Islet precursor cell (in vitro differentiated cells): ENCODE measurements at regions not wholly inside any gene's neighbourhood (a gene's known extent, or its start where the extent isn't known, plus 50 kb on each side); places are given as distances from the start of the nearest gene placed in this dataset.
"Not testable (repeated sequence)": the region's sequence is repeated elsewhere in the genome, so short reads cannot be mapped to it uniquely, and the experiment has no call there.

ENCODE experiments used
- DNase-seq: peaks from one replicate; pipeline ENCODE4 v3.0.0-alpha.2; 2018

DNA sequence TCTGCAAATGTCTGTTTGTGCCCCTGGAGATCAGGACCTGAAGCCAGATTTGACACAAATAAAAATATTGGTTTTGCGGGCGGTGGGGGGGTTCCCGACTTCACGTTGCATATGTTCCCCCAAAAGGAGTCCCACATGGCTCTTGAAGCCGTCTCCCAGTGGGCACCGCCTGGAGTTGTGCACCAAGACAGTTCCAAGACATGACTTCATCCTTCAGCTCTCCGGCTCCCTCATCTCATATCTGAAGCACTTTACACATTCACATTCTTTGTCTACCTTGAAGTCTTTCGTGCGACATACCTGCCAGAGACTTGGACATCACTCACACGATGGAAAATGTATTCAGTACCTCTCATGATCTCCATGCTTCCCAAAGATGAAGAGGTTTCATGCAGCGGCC is 362.8 kb upstream of the FOXK1 start:
- DNase-seq, result no peak

DNA sequence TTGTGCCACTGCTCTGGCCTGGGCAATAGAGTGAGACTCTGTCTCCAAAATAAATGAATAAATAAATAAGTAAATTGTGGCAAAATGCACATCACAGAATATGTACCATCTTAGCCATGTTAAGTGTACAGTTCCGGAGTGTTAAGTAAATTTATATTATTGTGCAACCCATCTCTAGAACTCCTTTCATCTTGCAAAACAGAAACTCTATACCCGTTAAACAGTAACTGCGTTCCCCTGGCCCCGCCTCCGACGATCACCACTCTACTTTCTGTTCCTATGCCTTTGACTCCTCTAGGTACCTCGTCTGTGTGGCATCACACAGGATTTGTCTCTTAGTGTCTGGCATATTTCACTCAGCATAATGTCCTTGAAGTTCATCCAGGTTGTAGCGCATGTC is 356.4 kb upstream of the FOXK1 start:
- DNase-seq, result no peak

DNA sequence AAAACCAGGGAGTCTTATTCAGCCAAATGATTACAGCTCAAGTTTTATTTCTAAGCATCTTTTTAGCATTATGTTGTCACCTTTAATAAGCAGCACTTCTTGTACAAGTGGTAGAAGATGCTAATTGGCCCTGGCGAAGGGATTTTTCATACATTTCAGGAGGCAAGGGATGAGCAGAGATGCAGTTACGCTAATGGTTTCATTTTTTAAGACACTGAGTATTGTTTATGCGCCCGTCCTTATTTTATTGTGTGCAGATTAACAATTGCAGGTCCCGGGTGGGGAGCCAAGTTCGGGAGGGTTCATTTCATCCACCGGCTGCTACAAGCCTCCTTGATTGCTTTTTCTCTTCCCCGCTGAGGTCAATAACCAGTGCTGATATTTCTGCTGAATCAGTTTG is 350.4 kb upstream of the FOXK1 start:
- no peak for DNase-seq

DNA sequence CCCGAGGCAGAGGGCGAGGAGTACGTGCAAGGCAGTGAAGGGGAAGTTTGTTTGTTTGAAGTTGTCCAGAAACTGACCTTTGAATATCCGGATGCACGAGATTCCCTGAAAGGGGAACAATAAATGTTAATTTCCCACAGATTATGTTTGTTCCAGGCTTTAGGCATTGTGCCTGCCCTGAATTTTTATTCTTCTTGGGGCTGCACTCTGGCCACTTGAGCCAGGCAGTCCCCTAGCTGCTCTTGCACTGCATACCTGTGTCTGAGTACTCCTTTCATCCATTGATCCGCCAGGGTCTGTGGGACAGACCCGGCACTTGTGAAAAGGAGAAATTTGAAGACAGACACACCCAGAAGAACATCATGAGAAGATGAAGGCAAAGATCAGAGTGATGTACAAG is 343.5 kb upstream of the FOXK1 start:
- DNase-seq, result no peak

DNA sequence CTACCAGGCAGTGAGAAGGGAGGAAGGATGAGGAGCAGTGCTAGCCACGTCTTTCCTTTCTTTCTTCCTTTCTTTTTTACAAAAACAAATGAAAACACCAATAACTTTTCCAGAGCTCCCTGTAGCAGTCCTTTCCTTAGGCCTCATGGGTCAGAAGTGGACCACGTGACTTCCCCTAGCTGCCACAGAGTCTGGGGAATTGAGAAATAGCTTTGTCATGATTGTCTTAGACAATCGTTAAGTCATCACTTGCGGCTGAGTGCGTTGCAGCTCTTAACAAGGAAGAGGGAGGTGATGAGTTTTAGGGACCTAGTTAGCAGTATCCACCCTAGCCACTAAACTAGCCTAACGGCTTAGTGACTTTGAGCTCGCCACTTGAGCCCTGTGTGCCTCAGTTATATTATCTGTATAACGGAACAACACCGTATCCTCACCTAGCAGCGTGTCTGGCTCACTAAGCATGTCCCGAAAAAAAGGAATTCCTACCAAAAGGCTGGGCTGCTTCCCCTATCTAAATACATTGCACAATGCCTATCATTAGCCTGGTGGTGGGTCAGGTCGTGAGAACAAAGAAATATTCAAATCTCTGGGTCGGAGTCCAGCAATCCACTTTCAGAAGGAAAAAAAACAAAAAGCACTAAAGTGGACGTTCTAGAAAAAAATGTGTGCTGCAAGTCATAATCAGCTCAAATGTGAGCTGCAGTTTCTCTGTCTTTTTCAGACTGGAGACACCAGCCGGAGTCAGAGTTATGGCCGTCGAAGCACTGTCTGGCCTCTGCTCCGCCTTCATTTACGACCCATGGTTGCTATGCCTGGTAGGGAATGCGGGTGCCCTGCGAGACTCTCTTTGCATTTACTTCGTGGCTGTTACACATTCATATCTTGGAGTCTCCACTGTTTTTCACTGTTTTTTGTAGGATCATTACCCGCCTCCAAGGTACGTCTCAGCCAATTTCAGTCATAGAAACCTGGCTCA is 338.5 kb upstream of the FOXK1 start:
- DNase-seq, result no peak

DNA sequence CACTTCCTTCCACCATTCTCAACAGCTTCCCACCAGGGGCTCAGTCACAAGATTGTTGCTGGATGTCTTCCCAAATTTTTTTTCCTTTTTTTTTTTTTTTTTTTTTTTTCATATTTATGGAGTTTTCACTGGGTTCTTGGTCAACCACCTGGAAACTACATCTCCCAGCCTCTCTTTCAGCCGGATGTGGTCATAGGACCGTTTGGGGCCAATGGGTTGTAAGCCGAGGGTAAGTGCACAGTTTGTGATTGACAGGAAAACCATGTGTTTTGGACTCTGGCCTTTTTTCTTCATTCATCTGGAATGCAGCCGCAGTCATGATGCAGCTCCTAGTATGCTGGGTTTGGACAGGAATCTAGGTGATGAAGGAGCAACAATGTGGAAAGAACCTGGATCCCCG is 337.1 kb upstream of the FOXK1 start:
- DNase-seq, result no peak

DNA sequence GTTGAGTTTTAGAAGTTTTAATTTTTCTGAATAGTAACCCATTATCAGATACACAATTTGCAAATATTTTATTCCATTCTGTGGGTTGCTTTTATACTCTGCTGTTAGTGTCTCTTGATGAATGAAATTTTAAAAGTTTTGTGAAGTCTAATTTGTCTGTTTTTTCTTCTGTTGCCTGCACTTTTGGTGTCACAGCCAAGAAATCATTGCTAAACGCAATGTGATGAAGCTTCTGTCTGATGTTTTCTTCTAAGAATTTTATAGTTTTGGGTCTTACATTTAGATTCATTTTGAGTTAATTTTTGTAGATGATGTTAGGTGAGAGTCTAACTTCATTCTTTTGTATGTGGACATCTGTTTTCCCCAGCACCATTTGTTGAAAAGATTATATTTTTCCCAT is 330.0 kb upstream of the FOXK1 start:
- DNase-seq, result no peak

DNA sequence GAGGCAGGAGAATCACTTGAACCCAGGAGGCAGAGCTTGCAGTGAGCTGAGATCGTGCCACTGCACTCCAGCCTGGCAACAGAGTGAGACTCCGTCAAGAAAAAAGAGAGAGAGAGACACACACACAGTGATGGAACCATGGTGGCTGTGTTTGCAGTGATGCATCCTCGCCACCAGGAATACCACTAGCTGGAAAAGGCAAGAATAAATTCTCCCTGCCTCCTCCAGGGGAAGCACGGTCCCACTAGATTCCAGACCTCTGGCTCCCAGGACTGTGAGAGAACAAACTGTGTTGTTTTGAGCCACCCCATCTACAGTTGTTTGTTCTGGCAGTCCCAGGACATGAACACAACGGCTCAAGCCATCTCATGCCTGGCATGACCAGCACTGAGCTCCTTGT is 320.3 kb upstream of the FOXK1 start:
- no peak for DNase-seq

DNA sequence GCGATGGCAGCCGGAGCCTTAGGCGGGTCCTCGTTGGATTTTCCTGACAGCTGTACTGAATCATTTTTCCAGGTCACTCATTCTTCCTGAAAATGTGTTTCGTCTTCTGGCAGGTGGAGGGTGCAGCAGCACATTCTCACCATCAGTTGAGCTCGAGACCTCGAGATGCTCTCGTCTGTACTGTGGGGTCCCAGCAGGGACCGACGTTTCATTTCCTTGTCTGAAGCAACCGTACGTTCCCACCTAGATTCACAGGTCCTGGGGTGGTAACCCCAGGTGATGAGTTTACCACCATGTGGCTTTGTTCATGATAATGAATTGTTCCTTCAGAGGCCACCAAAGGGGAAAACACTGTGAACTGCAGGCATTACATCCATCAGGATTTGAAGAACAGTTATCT is 298.5 kb upstream of the FOXK1 start:
- DNase-seq, result peak; percentile 34

DNA sequence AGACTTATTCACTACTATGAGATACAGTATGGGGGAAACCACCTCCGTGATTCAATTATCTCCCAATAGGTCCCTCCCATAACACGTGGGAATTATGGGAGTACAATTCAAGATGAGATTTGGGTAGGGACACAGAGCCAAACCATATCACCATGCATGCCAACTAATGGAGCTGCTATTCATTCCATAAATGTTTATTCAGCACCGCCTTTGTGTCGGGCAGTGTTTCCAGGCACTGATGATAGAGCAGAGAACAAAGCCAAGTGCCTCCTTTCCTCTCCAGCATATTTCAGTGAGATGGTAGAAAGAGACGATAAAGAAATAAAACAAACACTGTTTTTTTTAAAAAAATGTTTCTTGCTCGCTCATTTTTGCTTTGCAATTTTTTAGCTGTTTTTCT is 295.9 kb upstream of the FOXK1 start:
- no peak for DNase-seq

DNA sequence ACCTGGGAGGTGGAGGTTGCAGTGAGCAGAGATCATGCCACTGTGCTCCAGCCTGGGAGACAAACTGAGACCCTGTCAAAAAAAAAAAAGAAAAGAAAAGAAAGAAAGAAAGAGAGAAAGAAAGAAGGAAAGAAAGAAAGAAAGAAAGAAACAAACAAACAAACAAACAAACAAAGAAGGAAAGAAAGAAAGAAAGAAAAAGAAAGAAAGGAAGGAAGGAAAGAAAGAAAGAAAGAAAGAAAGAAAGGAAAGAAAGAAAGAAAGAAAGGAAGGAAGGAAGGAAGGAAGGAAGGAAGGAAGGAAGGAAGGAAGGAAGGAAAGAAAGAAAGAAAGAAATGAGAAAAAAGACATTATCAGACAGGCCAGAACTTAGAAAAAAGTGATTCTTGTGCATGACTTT is 291.0 kb upstream of the FOXK1 start:
- not testable (repeated sequence) for DNase-seq

DNA sequence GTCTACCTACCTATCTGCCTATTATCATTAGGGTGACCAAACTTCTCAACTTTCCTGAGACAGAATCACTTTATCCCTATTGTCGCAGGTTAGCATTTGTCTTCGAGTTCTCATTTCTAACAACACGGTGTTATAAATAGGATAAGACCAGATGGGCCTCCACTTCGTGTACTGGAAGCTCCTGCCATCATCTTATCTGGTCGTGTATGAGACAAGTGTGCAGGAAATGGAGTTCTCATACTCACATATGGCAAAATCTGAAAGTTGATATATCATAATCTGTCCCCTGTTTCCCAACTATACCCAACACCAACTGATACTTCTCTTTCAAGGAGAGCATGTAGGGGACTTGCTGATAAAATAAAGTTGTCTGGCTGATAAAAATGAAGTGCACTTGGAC is 287.4 kb upstream of the FOXK1 start:
- DNase-seq, result no peak

DNA sequence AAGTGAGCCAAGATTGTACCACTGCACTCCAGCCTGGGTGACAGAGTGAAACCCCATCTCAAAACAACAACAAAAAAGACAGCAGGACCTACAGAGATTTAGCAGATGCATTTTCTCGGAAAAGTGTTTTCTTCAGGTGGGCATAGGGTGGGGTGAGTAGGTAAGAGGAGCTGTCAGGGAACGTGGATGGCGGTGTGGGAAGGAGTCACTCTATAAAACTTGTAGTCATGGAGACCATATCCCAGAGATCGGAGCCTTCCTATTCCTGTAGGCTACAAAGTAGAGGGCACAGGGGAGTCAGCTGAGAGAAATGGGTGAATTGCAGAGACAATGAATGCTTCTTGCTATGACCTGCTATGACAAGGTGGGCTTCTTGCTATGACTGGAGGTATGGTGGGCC is 283.0 kb upstream of the FOXK1 start:
- DNase-seq, result peak; percentile 28

DNA sequence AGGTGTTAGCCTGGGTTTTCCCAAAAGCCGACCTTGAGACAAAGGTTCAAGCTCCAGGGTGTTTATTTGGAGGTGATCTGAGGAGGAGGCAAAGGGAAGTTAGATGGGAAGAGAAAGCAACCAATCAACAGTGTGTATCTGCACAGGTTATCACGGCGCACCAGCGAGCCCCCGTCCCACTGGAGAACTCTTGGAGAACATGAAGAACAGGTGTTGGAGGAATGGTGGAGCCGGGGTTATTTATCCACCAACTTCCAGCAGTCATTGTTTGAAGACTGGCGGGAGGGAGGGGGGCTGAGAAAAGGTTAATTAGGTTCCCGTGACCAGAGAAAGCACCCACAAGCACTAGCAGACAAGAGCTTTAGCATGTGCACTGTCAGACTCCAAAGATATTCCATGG is 282.5 kb upstream of the FOXK1 start:
- peak; percentile 26 for DNase-seq

DNA sequence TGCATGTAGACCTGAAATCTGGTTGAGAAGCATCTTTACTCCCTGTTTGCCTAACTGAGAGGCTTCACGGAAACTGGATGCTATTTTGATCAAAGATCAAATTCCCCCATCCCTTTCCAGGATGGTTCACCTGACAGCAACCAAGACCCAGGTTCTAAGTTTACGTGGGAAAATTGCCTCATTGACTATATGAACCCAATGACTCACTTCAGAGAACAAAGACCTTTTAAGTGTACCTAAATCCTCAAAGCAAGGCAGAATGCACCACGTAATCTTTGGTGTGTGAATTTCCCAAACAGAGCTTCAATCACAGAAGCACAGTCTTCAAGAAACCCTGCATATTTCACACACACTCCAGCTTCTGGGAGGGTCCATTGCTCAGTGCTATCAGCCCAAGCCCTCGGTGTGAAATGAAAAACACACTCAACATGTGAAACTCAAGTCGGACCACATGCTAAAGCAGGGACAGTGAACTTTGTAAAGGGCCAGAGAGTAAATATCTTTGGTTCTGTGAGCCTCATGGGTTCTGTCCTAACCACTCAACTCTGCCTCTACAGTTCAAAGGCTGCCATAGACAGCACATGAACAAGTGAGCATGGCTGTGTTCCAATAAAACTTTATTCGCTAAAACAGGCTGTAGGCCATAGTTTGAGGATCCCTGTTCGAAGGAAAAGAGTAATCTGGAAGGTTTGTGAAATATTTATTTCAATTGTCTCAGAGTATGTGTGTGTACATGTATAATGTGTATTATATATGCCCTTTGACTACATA is 275.6 kb upstream of the FOXK1 start:
- DNase-seq, result no peak

DNA sequence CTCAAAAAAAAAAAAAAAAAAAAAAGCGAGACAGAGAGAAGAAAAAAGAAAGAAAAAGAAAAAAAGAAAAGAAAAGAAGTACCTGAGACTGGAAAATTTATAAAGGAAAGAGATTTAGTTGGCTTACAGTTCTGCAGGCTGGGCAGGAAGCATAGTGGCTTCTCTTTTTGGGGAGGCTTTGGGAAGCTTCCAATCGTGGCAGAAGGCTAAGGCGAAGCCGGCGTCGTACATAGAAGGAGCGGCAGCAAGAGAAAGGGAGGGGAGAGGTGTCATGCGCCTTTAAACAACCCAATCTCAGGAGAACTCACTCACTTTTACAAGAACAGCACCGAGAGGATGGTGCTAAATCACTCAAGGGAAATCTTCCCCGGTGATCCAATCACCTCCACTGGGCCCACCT is 272.1 kb upstream of the FOXK1 start:
- no peak for DNase-seq

DNA sequence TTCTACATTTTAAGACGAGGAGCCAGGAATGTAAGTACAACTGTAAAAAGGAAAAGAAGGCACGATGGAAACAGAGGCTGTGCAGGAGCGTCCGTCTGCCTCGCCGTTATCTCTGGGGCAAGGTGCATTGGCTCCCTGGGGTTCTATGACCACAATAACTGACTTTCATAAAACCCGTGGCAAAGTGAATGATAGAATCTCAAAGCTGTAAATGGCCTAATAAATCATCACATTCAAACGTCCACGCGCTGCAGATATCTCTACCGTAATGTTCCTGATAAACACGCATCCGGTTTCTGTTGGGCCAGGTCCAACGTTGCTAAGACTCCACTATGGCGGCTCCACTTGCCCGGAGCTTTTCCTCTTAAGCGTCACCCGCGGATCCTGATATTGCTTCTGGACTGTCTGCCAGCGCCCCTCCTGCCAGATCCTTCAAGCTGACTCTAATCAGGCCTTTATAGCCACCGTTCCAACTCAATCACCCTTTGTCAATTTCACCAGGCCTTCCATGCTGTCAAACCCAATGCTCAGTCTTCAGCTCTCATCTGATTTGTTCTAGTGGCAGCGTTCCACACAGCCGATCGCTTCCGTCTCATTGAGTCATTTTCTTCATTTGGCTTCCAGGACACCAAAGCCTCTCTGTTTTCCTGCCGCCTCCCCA is 265.6 kb upstream of the FOXK1 start:
- no peak for DNase-seq

DNA sequence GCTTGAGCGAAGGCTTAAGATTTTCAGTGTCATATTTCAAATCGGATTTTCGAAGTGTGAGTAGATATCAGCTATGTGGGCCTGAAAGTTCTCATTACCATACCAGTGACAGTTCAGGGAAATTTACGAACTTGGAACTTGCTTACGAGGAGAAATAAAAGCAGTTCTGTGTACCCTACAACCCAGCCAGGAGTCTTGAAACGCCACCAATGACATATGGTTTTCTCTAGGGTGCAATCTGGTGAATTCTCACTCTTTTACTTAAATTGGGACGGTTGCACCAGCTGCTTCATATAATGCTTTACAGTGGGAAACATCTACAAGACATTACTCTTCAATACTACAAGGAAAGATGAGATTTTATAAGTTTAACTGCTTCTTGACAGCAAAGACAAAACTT is 253.6 kb upstream of the FOXK1 start:
- no peak for DNase-seq

DNA sequence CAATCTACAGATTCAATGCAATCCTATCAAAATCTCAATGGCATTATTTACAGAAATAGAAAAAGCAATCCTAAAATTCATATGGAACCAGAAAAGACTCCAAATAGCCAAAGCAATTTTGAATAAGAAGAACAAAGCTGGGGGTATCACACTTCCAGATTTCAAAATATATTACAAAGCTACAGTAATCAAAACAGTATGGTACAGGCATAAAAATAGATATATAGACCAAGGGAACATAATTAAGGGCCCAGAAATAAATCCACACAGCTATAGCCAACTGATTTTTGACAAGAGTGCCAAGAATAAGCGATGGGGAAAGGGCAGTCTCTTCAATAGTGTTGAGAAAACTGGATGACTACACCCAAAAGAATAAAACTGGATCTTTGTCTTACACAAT is 251.9 kb upstream of the FOXK1 start:
- DNase-seq, result no peak

DNA sequence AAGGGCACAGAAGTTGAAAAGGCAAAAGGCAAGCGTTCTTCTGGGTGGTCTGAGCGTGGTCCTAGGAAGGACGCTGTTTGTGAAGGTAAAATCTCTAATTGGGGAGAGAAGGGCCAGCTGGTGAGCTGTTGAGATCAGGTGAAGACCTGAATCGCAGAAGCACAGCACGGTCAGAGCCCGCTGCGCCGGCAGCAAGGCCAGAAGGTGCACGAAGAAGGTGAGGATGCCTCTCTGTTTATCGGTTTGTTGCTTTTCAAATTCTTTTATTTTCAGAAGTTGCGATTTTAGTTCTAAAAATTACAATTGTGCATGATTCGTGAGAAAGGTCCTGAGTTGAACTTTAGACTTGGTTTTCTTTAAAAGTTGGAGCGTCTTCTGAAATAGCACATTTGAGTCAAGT is 247.8 kb upstream of the FOXK1 start:
- DNase-seq, result peak; percentile 20

DNA sequence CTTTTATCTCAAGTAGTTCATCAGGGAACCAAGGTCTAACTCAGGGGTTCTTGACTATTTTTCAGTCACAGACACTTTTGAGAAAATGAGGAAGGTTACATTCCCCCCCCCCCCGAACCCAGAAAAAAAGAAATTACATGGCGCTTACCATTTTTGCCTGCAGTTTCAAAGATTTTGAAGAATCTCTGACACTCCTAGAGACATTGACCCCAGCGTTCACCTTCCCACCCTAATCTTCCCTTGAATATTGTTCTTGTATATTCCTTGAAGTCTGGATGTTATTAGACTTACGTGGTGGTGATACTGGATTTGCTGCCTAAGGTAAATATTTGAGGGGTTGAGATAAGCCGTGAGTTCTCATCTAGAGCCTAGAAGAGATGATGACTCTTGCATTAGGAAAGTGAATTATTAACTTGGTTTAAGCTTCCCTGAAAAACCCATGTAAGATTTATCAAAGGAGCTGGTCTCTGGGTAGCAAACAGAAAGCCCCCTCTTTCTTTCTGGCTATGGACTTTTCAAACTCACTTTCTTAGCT is 245.7 kb upstream of the FOXK1 start:
- DNase-seq, result no peak

DNA sequence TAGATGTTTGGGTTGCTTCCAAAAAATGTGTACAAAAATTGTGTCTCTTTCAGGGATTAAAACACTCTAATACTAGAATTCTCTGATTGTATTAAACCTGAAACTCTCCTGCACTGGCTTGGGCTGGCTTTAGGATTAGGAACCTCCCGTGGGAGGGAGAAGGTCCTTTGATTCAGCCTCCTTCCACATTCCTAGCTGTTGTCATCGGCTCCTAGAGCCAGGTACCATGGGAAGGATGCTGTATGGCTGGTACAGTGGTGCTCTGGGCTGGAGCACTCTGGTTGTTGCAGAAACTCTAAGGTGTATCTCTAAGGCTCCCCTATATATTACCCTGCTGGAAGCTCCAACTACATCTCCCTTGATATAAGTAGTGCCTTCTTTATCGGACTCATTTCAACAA is 245.2 kb upstream of the FOXK1 start:
- DNase-seq, result peak; percentile 22

DNA sequence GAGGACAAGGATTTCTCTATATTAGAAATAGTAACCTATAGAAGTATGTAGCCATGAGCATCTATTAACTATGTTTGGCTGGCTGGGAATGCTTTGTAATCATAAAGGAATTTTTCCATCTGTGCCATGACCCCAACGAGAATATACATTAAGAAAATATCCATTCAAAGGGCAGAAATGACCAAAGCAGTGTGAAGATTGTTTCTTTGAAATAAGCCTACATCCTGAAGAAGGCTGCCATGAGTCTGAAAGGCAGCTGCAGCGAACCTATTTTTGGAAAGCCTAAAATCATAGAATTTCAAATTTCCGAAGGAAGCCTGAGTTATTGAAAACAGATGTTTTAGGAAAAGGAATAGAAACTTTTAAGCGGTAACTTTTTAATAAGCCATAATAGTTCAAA is 244.2 kb upstream of the FOXK1 start:
- no peak for DNase-seq
